Stimulated activated CD4-positive, alpha-beta T cell treated with anti-CD3 and anti-CD28 coated beads, TNF-alpha, amount 100 ng/mL, for 24 hours (primary cell): ENCODE measurements at regions not wholly inside any gene's neighbourhood (a gene's known extent, or its start where the extent isn't known, plus 50 kb on each side); places are given as distances from the start of the nearest gene placed in this dataset.
"Not testable (repeated sequence)": the region's sequence is repeated elsewhere in the genome, so short reads cannot be mapped to it uniquely, and the experiment has no call there.

ENCODE experiments used
- DNase-seq, 3 experiments: peaks; one replicate each; pipeline ENCODE4 v3.0.0-alpha.2; 2020; ENCODE audit warnings: low read depth in 3 of 3

- DNase-seq, result no peak
Observed at GRCh38 chr10:123378302-123378701, 224.1 kb downstream of the BUB3 start.

- no peak for DNase-seq
Observed at GRCh38 chr10:123379156-123379555, 225.0 kb downstream of the BUB3 start.

GRCh38 chr10:123380491-123381085 lies 226.4 kb downstream of the BUB3 start:
- no peak for DNase-seq

GRCh38 chr10:123381224-123381623 lies 227.0 kb downstream of the BUB3 start:
- no peak for DNase-seq

GRCh38 chr10:123382491-123382890 lies 228.3 kb downstream of the BUB3 start:
- DNase-seq, result no peak

GRCh38 chr10:123385508-123386080 lies 231.4 kb downstream of the BUB3 start:
- DNase-seq, result no peak

- no peak for DNase-seq
Observed at GRCh38 chr10:123389520-123389919, 235.3 kb downstream of the BUB3 start.

- no peak for DNase-seq
Observed at GRCh38 chr10:123390332-123390731, 236.1 kb downstream of the BUB3 start.

GRCh38 chr10:123390874-123391273 lies 236.7 kb downstream of the BUB3 start:
- DNase-seq, result no peak

- no peak for DNase-seq
Observed at GRCh38 chr10:123391275-123392028, 237.2 kb downstream of the BUB3 start.

- no peak for DNase-seq
Observed at GRCh38 chr10:123392182-123392963, 238.2 kb downstream of the BUB3 start.

- DNase-seq, result no peak
Observed at GRCh38 chr10:123393170-123393569, 239.0 kb downstream of the BUB3 start.

GRCh38 chr10:123394382-123394781 lies 240.2 kb downstream of the BUB3 start:
- no peak for DNase-seq

GRCh38 chr10:123395234-123395633 lies 241.0 kb downstream of the BUB3 start:
- DNase-seq, result not testable (repeated sequence)

- DNase-seq, result no peak
Observed at GRCh38 chr10:123395906-123396305, 241.7 kb downstream of the BUB3 start.

GRCh38 chr10:123398180-123398591 lies 244.0 kb downstream of the BUB3 start:
- DNase-seq, result no peak

- DNase-seq, result no peak
Observed at GRCh38 chr10:123398756-123399155, 244.6 kb downstream of the BUB3 start.

- DNase-seq, result no peak
Observed at GRCh38 chr10:123399276-123399839, 245.2 kb downstream of the BUB3 start.

- DNase-seq, result no peak
Observed at GRCh38 chr10:123402021-123402420, 247.8 kb downstream of the BUB3 start.

GRCh38 chr10:123402656-123403055 lies 248.5 kb downstream of the BUB3 start:
- DNase-seq, result no peak

- no peak for DNase-seq
Observed at GRCh38 chr10:123404357-123404756, 250.2 kb downstream of the BUB3 start.

GRCh38 chr10:123408660-123409059 lies 254.5 kb downstream of the BUB3 start:
- DNase-seq, result no peak
